Stimulated activated CD8-positive, alpha-beta memory T cell treated with anti-CD3 and anti-CD28 coated beads, Interleukin-7, amount 100 ng/mL, for 1 hour (primary cell): ENCODE measurements at regions not wholly inside any gene's neighbourhood (a gene's known extent, or its start where the extent isn't known, plus 50 kb on each side); places are given as distances from the start of the nearest gene placed in this dataset.
"Not testable (repeated sequence)": the region's sequence is repeated elsewhere in the genome, so short reads cannot be mapped to it uniquely, and the experiment has no call there.

Experiments used
- DNase-seq, 2 donors: peaks; one replicate each; pipeline ENCODE4 v3.0.0-alpha.2; 2020; ENCODE audit warnings: low read depth in 2 of 2

GRCh38 chr14:104479901-104480300 lies 99.7 kb upstream of the C14orf180 start:
- DNase-seq, result no peak

- no peak for DNase-seq
These were observed 98.2 kb upstream of the C14orf180 start for GRCh38 chr14:104481323-104481722.

GRCh38 chr14:104482017-104482416 lies 97.5 kb upstream of the C14orf180 start:
- DNase-seq, result not testable (repeated sequence)

- no peak for DNase-seq
These were observed 93.2 kb upstream of the C14orf180 start for GRCh38 chr14:104486222-104486923.

GRCh38 chr14:104494483-104494882 lies 85.1 kb upstream of the C14orf180 start:
- no peak for DNase-seq

GRCh38 chr14:104496095-104496494 lies 83.5 kb upstream of the C14orf180 start:
- no peak for DNase-seq

- no peak for DNase-seq
These were observed 79.5 kb upstream of the C14orf180 start for GRCh38 chr14:104499784-104500760.

GRCh38 chr14:104502060-104502459 lies 77.5 kb upstream of the C14orf180 start:
- DNase-seq, result no peak

- DNase-seq, result no peak
These were observed 75.9 kb upstream of the C14orf180 start for GRCh38 chr14:104503691-104504090.

- no peak for DNase-seq
These were observed 75.3 kb upstream of the C14orf180 start for GRCh38 chr14:104504172-104504735.

GRCh38 chr14:104505085-104506074 lies 74.2 kb upstream of the C14orf180 start:
- DNase-seq, result no peak

GRCh38 chr14:104506461-104507253 lies 72.9 kb upstream of the C14orf180 start:
- no peak for DNase-seq

- no peak for DNase-seq
These were observed 72.1 kb upstream of the C14orf180 start for GRCh38 chr14:104507443-104507842.

GRCh38 chr14:104509673-104510072 lies 69.9 kb upstream of the C14orf180 start:
- no peak for DNase-seq

GRCh38 chr14:104510216-104510615 lies 69.3 kb upstream of the C14orf180 start:
- no peak for DNase-seq

- no peak for DNase-seq
These were observed 68.6 kb upstream of the C14orf180 start for GRCh38 chr14:104510794-104511611.

- DNase-seq, result no peak
These were observed 67.5 kb upstream of the C14orf180 start for GRCh38 chr14:104512061-104512460.

GRCh38 chr14:104512771-104513640 lies 66.6 kb upstream of the C14orf180 start:
- DNase-seq, result no peak

- DNase-seq, result no peak
These were observed 65.9 kb upstream of the C14orf180 start for GRCh38 chr14:104513641-104514046.
